Spleen (tissue), 7 donors: ENCODE measurements at regions not wholly inside any gene's neighbourhood (a gene's known extent, or its start where the extent isn't known, plus 50 kb on each side); places are given as distances from the start of the nearest gene placed in this dataset.

Source experiments
- CTCF ChIP-seq, 11 experiments: fragments of 200-600 bp in 7 of 11; fragments of 450-650 bp in 4 of 11; sonication (generic) in 4 of 11; IDR thresholded peaks in 8 of 11; conservative IDR thresholded peaks in 3 of 11; 1 replicate in 7 of 11; 2 replicates in 4 of 11; pipeline versions ENCODE4 v1.4.0 to v1.8.0; 2016 to 2021; ENCODE audit warnings: antibody characterized with exemption in 11 of 11, inconsistent platforms in 4 of 11, mild to moderate bottlenecking in 1 of 11
- POLR2A ChIP-seq, 3 donors: fragments of 450-650 bp; IDR thresholded peaks; one replicate each; pipeline ENCODE4 v1.5.1; 2017; ENCODE audit warnings: antibody characterized with exemption in 3 of 3, mild to moderate bottlenecking in 1 of 3
- POLR2AphosphoS5 ChIP-seq, 3 donors: sonication (generic); formaldehyde crosslinking; IDR thresholded peaks; one replicate each; pipeline ENCODE4 v1.5.1; 2017; ENCODE audit warnings: antibody characterized with exemption in 3 of 3
- donor health status: DM: no; HTN: no; CAD: no; lungs with moderate emphysema.
- donor health status: DM: no; HTN: no; CAD: no.
- donor health status: DM: no; HTN: no; CAD: no.

- TF ChIP-seq CTCF (IDR thresholded peaks at IDR 0.05 in 8 of 11, conservative IDR thresholded peaks at IDR 0.05 in 3 of 11) (no peak), POLR2A (IDR thresholded peaks at IDR 0.05) (no peak), POLR2AphosphoS5 (IDR thresholded peaks at IDR 0.05) (no peak)
Measured at GRCh38 chr10:81008726-81009125, 471.0 kb downstream of the SH2D4B start.
